ENCODE measurements at regions not wholly inside any gene's neighbourhood (a gene's known extent, or its start where the extent isn't known, plus 50 kb on each side); places are given as distances from the start of the nearest gene placed in this dataset.

DNA sequence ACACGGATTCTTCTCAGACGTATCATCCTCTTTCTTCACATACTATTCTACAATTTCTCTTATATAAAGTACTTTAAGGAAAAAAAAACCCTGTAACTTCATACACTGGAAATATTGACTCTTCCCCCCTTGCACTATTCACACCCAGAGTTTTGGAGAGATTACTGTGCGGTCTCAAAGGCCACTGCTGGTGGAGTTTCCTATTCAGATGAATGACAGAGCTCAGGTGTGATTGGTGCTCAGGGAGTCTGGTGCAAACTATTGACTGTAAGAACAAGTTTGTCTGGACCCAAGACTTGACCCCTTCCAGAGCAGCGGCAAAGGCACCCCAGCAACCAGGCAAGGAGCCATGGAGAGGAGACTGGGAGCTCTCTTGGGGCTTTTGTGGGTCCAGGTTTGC lies 187.5 kb upstream of the OR4E1 start:
- 89% methylated on average over 2 of the region's 4 CpGs for WGBS (ENCODE audit: insufficient coverage)
- H3K9me3 ChIP-seq (ENCODE audit: control extremely low read depth in 1 of 3, control insufficient read depth in 2 of 3, insufficient read depth in 1 of 3, low read length in 2 of 3): no peaks in the 10 kb centered on the region
- no peak overlapping the region for H3K9ac ChIP-seq (ENCODE audit: low read length)
- no peaks in the 10 kb centered on the region for H3K36me3 ChIP-seq (replicated peaks in 1 of 2; ENCODE audit: control extremely low read depth in 1 of 2, control insufficient read depth in 1 of 2, extremely low read depth in 1 of 2, insufficient read depth in 2 of 2, low read length in 1 of 2)
- POLR2A ChIA-PET: no interaction called here
- CTCF ChIA-PET: interaction anchor here (1.7 kb wide), 2 partner anchors 9 to 11 kb away, joined by 4 to 7 read pairs; no protein-coding TSS in a partner anchor
- DNase-seq (no peak), ATAC-seq (ENCODE audit: low read depth) (no peak)
- Mint-ChIP-seq H3K4me3 (no peak overlapping the region), H3K9me3 (ENCODE audit: insufficient read depth) (no peaks in the 10 kb centered on the region), H3K27me3 (peaks cover 35% of the 10 kb centered on the region), H3K27ac (no peak overlapping the region), H3K4me1 (no peaks in the 10 kb centered on the region)
- H3K27me3 ChIP-seq (replicated peaks in 1 of 4; ENCODE audit: control extremely low read depth in 1 of 4, control insufficient read depth in 3 of 4, insufficient read depth in 4 of 4, low read length in 3 of 4): peaks cover 0 to 6% (median 0%) of the 10 kb centered on the region in 4 experiments
- H3K27ac ChIP-seq (ENCODE audit: low read length in 2 of 2): no peak overlapping the region
- H2AFZ ChIP-seq (ENCODE audit: insufficient read depth, low read depth, low read length, poor library complexity, severe bottlenecking): no peak overlapping the region
- H3K4me3 ChIP-seq (ENCODE audit: control extremely low read depth in 1 of 5, extremely low read depth in 1 of 5, insufficient read depth in 1 of 5, low read depth in 2 of 5, low read length in 4 of 5): no peak overlapping the region
- H3K79me2 ChIP-seq (ENCODE audit: control insufficient read depth, insufficient read depth, low read length): no peaks in the 10 kb centered on the region
- intact Hi-C loops (cut with micrococcal nuclease): no loop called here
- H3K4me1 ChIP-seq (ENCODE audit: control insufficient read depth in 2 of 2, insufficient read depth in 2 of 2, low read length in 2 of 2): no peaks in the 10 kb centered on the region
- H3K4me2 ChIP-seq (replicated peaks; ENCODE audit: low read depth, low read length, poor library complexity, severe bottlenecking): no peak overlapping the region
- TF ChIP-seq CTCF (IDR thresholded peaks at IDR 0.05): no peak
- no peak for TF ChIP-seq EZH2 (IDR thresholded peaks at IDR 0.05; ENCODE audit: borderline replicate concordance, insufficient read depth, low read depth, low read length, poor library complexity, severe bottlenecking)
- H4K20me1 ChIP-seq (ENCODE audit: control insufficient read depth, insufficient read depth, low read length, poor library complexity, severe bottlenecking): no peaks in the 10 kb centered on the region

DNA sequence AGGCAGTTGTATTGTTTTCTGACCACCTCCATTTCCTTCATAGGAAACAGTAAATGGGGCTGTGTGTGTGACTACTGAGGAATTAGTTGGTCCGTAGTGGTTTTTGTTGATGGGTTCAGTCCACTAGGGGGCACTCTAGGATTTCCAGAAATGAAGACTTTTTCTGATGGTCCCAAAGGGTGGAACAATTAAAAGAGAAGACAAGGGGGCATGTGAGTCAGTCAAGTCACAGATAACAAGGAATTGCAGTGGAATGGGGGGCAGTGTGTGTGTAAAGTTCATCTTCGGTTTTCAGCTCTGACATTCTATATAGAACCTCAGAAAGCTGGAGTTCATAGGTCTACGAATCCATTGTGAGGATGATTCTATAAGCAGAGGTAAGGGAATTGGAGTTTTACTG lies 186.6 kb upstream of the OR4E1 start:
- Mint-ChIP-seq H3K4me3 (no peak overlapping the region), H3K9me3 (ENCODE audit: insufficient read depth) (no peaks in the 10 kb centered on the region), H3K27me3 (peaks cover 29% of the 10 kb centered on the region), H3K4me1 (no peaks in the 10 kb centered on the region), H3K27ac (no peak overlapping the region)
- ChIA-PET POLR2A (no interaction called here), CTCF (interaction anchor here (1.7 kb wide), 1 partner anchor 8 kb away, joined by 7 read pairs; no protein-coding TSS in a partner anchor)
- Histone ChIP-seq H3K27ac (ENCODE audit: low read length in 2 of 2) (no peak overlapping the region), H4K20me1 (ENCODE audit: control insufficient read depth, insufficient read depth, low read length, poor library complexity, severe bottlenecking) (no peaks in the 10 kb centered on the region), H3K4me3 (ENCODE audit: control extremely low read depth in 1 of 5, extremely low read depth in 1 of 5, insufficient read depth in 1 of 5, low read depth in 2 of 5, low read length in 4 of 5) (no peak overlapping the region), H3K27me3 (replicated peaks in 1 of 4; ENCODE audit: control extremely low read depth in 1 of 4, control insufficient read depth in 3 of 4, insufficient read depth in 4 of 4, low read length in 3 of 4) (peaks cover 0 to 6% (median 0%) of the 10 kb centered on the region in 4 experiments), H3K36me3 (replicated peaks in 1 of 2; ENCODE audit: control extremely low read depth in 1 of 2, control insufficient read depth in 1 of 2, extremely low read depth in 1 of 2, insufficient read depth in 2 of 2, low read length in 1 of 2) (no peaks in the 10 kb centered on the region), H3K4me1 (ENCODE audit: control insufficient read depth in 2 of 2, insufficient read depth in 2 of 2, low read length in 2 of 2) (no peaks in the 10 kb centered on the region), H3K79me2 (ENCODE audit: control insufficient read depth, insufficient read depth, low read length) (no peaks in the 10 kb centered on the region), H3K4me2 (replicated peaks; ENCODE audit: low read depth, low read length, poor library complexity, severe bottlenecking) (no peak overlapping the region), H2AFZ (ENCODE audit: insufficient read depth, low read depth, low read length, poor library complexity, severe bottlenecking) (no peak overlapping the region), H3K9me3 (ENCODE audit: control extremely low read depth in 1 of 3, control insufficient read depth in 2 of 3, insufficient read depth in 1 of 3, low read length in 2 of 3) (no peaks in the 10 kb centered on the region), H3K9ac (ENCODE audit: low read length) (no peak overlapping the region)
- DNase-seq (no peak), ATAC-seq (ENCODE audit: low read depth) (no peak)
- TF ChIP-seq CTCF (IDR thresholded peaks at IDR 0.05) (peak; percentile 8), EZH2 (IDR thresholded peaks at IDR 0.05; ENCODE audit: borderline replicate concordance, insufficient read depth, low read depth, low read length, poor library complexity, severe bottlenecking) (no peak)
- WGBS (ENCODE audit: insufficient coverage): 86% methylated on average over 2 of the region's 3 CpGs
- intact Hi-C loops (cut with micrococcal nuclease): no loop called here
